Mucosa of rectum (tissue), 2 donors: ENCODE measurements at regions not wholly inside any gene's neighbourhood (a gene's known extent, or its start where the extent isn't known, plus 50 kb on each side); places are given as distances from the start of the nearest gene placed in this dataset.

ENCODE experiments used
- H3K27ac ChIP-seq, 2 donors: one replicate each; pipeline ENCODE4 v1.7.0; 2013; ENCODE audit warnings: inconsistent platforms in 2 of 2, low read depth in 2 of 2, low read length in 2 of 2
- H3K27me3 ChIP-seq, 2 donors: one replicate each; pipeline ENCODE4 v1.7.0; 2013; ENCODE audit warnings: low read length in 2 of 2; ENCODE audit not compliant: control insufficient read depth in 2 of 2, insufficient read depth in 2 of 2
- H3K36me3 ChIP-seq, 2 donors: one replicate each; pipeline ENCODE4 v1.7.0; 2013; ENCODE audit warnings: low read length in 2 of 2; ENCODE audit not compliant: control insufficient read depth in 2 of 2, insufficient read depth in 2 of 2
- H3K4me1 ChIP-seq, 2 donors: one replicate each; pipeline ENCODE4 v1.7.0; 2013; ENCODE audit warnings: low read length in 2 of 2, mild to moderate bottlenecking in 1 of 2; ENCODE audit not compliant: control insufficient read depth in 2 of 2, insufficient read depth in 2 of 2
- H3K4me3 ChIP-seq, 2 donors: one replicate each; pipeline ENCODE4 v1.7.0; 2013; ENCODE audit warnings: low read length in 2 of 2
- H3K9ac ChIP-seq, 2 donors: one replicate each; pipeline ENCODE4 v1.7.0; 2013; ENCODE audit warnings: low read length in 2 of 2, low read depth in 1 of 2, mild to moderate bottlenecking in 1 of 2
- H3K9me3 ChIP-seq, 2 donors: one replicate each; pipeline ENCODE4 v1.7.0; 2013; ENCODE audit warnings: low read length in 2 of 2; ENCODE audit not compliant: control insufficient read depth in 2 of 2
- donor health status: healthy.
- donor health status: Normal muscosa, but diverticular disease.

GRCh38 chr2:34848691-34849090 is 1249.6 kb upstream of the FAM98A start:
- Histone ChIP-seq H3K9ac (no peak overlapping the region), H3K27ac (no peak overlapping the region), H3K27me3 (no peaks in the 10 kb centered on the region), H3K36me3 (no peaks in the 10 kb centered on the region), H3K9me3 (peaks cover under 1 to 4% of the 10 kb centered on the region in 2 donors), H3K4me1 (no peaks in the 10 kb centered on the region), H3K4me3 (no peak overlapping the region)

DNA sequence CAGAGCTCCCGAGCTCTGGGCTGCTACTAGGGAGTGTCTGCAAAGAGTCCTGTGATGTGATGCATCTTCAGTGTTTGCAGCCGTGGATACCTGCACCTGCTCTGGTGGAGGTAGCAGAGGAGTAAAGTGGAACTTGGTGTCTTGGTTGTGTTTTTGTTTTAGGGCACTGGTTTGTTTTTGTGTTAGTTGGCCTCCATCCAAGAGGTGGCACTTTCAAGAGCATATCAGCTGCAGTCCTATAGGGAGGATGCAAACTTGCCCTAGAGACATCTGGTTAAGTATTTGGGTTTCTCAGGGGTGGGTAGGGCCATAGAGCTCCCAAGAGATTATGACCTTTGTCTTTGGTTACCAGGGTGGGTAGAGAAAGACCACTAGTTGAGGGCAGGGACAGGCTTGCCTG is 1249.0 kb upstream of the FAM98A start:
- H3K9me3 ChIP-seq: peaks cover 0 to 2% of the 10 kb centered on the region in 2 donors
- no peaks in the 10 kb centered on the region for H3K4me1 ChIP-seq
- H3K27ac ChIP-seq: no peak overlapping the region
- no peaks in the 10 kb centered on the region for H3K36me3 ChIP-seq
- no peak overlapping the region for H3K9ac ChIP-seq
- H3K4me3 ChIP-seq: no peak overlapping the region
- H3K27me3 ChIP-seq: no peaks in the 10 kb centered on the region

DNA sequence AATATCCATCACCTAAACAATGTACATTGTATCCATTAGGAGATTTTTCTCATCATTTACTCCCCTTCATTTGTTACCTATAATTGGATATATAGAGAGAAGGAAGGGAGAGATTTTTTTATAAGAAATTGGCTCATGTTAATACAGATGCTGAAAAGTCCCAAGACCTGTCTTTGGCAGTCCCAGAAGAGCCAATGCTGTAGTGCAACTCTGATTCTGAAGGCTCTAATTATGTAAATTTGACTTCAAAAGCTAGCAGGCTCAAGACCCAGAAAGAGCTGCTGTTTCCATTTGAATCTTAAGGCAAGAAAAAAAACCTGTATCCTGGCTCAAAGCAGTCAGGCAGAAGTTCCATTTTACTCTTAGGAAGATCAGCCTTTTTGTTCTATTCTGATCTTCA is 1245.5 kb upstream of the FAM98A start:
- no peak overlapping the region for H3K9ac ChIP-seq
- H3K27me3 ChIP-seq: no peaks in the 10 kb centered on the region
- no peaks in the 10 kb centered on the region for H3K36me3 ChIP-seq
- no peak overlapping the region for H3K27ac ChIP-seq
- no peak overlapping the region for H3K4me3 ChIP-seq
- no peaks in the 10 kb centered on the region for H3K4me1 ChIP-seq
- no peaks in the 10 kb centered on the region for H3K9me3 ChIP-seq

- Histone ChIP-seq H3K9me3 (no peaks in the 10 kb centered on the region), H3K27me3 (no peaks in the 10 kb centered on the region), H3K36me3 (no peaks in the 10 kb centered on the region), H3K4me3 (no peak overlapping the region), H3K4me1 (no peaks in the 10 kb centered on the region), H3K27ac (no peak overlapping the region), H3K9ac (no peak overlapping the region)
Observed at GRCh38 chr2:34838408-34838807, 1239.3 kb upstream of the FAM98A start.

- H3K27me3 ChIP-seq: no peaks in the 10 kb centered on the region
- H3K4me3 ChIP-seq: no peak overlapping the region
- H3K9ac ChIP-seq: no peak overlapping the region
- H3K36me3 ChIP-seq: no peaks in the 10 kb centered on the region
- no peaks in the 10 kb centered on the region for H3K4me1 ChIP-seq
- no peaks in the 10 kb centered on the region for H3K9me3 ChIP-seq
- H3K27ac ChIP-seq: no peak overlapping the region
Observed at GRCh38 chr2:34836361-34836760, 1237.3 kb upstream of the FAM98A start.

DNA sequence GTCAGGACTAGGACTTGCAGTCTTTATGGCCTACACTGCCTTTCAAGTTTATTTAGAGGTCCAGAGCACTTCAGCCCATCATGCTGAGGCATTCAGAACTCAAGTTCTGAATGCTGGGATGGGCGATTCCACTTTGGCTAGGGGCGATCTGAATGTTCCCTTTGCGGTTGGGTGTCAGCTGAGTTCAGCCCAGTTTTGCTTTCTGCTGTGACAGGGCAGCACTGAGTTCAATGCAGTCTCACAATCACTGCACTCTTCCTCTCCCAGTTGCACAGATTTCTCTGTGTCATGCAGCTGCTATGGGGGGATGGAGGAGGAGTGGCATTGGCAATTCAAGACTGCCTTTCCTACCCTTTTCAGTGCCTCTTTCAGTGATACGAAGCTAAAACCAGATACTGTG is 1232.0 kb upstream of the FAM98A start:
- Histone ChIP-seq H3K27ac (no peak overlapping the region), H3K36me3 (no peaks in the 10 kb centered on the region), H3K4me3 (no peak overlapping the region), H3K27me3 (no peaks in the 10 kb centered on the region), H3K9ac (no peak overlapping the region), H3K4me1 (no peaks in the 10 kb centered on the region), H3K9me3 (no peaks in the 10 kb centered on the region)

DNA sequence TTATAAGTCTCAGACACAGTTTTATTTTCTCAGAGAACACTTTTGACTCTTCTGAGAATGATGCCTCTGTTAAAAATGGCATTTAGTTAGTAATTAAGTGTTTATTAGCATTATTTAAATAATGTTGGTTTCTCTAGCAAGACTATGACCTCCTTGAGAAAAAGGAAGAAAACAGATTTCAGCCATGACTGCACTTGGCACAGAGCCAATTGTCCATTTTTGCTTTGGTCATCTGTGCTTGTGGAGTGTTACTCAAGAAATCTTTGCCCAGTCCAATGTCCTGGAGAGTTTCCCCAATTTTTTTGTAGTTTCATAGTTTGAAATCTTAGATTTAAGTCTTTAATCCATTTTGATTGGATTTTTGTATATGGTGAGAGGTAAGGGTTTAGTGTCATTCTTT is 1229.4 kb upstream of the FAM98A start:
- H3K27ac ChIP-seq: no peak overlapping the region
- no peak overlapping the region for H3K4me3 ChIP-seq
- H3K9me3 ChIP-seq: no peaks in the 10 kb centered on the region
- no peaks in the 10 kb centered on the region for H3K36me3 ChIP-seq
- no peaks in the 10 kb centered on the region for H3K27me3 ChIP-seq
- no peaks in the 10 kb centered on the region for H3K4me1 ChIP-seq
- H3K9ac ChIP-seq: no peak overlapping the region

- H3K4me3 ChIP-seq: no peak overlapping the region
- no peaks in the 10 kb centered on the region for H3K9me3 ChIP-seq
- H3K27ac ChIP-seq: no peak overlapping the region
- H3K9ac ChIP-seq: no peak overlapping the region
- no peaks in the 10 kb centered on the region for H3K4me1 ChIP-seq
- H3K36me3 ChIP-seq: no peaks in the 10 kb centered on the region
- no peaks in the 10 kb centered on the region for H3K27me3 ChIP-seq
Observed at GRCh38 chr2:34827398-34827797, 1228.3 kb upstream of the FAM98A start.

DNA sequence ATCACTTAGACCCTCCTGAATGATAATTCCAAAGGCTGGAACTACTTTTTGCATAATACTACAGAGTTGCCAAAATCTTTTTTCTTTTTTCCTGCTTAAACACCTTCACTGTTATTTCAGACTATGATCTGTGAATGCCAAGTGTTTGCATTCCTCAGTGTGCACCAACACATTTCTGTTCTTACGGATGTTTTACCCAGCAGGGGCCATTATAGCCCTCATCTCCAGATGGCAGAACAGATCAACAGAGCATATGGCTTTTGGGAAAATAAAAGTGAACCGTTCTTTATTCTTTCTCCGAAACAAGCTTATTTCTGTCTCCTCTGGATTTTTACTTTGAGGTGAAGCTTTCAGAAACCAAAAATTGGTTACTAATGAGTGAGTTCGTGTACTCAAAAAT is 1226.6 kb upstream of the FAM98A start:
- no peaks in the 10 kb centered on the region for H3K36me3 ChIP-seq
- no peaks in the 10 kb centered on the region for H3K27me3 ChIP-seq
- H3K4me3 ChIP-seq: no peak overlapping the region
- H3K4me1 ChIP-seq: no peaks in the 10 kb centered on the region
- H3K9me3 ChIP-seq: no peaks in the 10 kb centered on the region
- no peak overlapping the region for H3K27ac ChIP-seq
- no peak overlapping the region for H3K9ac ChIP-seq

DNA sequence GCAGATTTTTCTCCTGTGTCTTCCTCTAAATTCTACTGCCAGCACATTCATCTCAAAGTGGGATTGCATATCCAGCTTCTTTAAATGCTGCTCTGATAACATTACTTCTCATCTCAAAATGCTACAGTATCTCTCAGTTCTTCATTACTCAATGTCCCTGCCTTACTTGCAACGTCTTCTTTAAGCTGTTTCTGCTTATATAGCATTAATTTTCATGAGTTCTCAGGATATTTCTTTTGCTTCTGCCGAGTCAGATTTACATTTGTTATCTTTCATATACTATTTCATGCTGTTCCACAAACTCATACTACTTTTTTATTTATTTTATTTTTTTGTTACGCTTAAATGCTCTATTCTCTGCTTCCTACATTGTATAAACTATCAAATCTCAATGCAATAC is 1223.5 kb upstream of the FAM98A start:
- Histone ChIP-seq H3K4me1 (no peaks in the 10 kb centered on the region), H3K9me3 (no peaks in the 10 kb centered on the region), H3K27me3 (no peaks in the 10 kb centered on the region), H3K27ac (no peak overlapping the region), H3K4me3 (no peak overlapping the region), H3K36me3 (no peaks in the 10 kb centered on the region), H3K9ac (no peak overlapping the region)

GRCh38 chr2:34815052-34815741 is 1216.1 kb upstream of the FAM98A start:
- Histone ChIP-seq H3K27ac (no peak overlapping the region), H3K36me3 (no peaks in the 10 kb centered on the region), H3K4me1 (no peaks in the 10 kb centered on the region), H3K4me3 (no peak overlapping the region), H3K9me3 (no peaks in the 10 kb centered on the region), H3K9ac (no peak overlapping the region), H3K27me3 (no peaks in the 10 kb centered on the region)
